ENCODE measurements at regions not wholly inside any gene's neighbourhood (a gene's known extent, or its start where the extent isn't known, plus 50 kb on each side); places are given as distances from the start of the nearest gene placed in this dataset.

- TF ChIP-seq POLR2AphosphoS5 (IDR thresholded peaks at IDR 0.05): no peak
- no peak for TF ChIP-seq CTCF (IDR thresholded peaks at IDR 0.05)
Observed at GRCh38 chr2:234345921-234346320, 151.0 kb downstream of the ARL4C start.

Data from transverse colon (tissue), 4 donors.